GDM1 (cell line): ENCODE measurements at regions not wholly inside any gene's neighbourhood (a gene's known extent, or its start where the extent isn't known, plus 50 kb on each side); places are given as distances from the start of the nearest gene placed in this dataset.
"Not testable (repeated sequence)": the region's sequence is repeated elsewhere in the genome, so short reads cannot be mapped to it uniquely, and the experiment has no call there.

Source experiments
- DNase-seq: peaks from one replicate; lab custom pipeline; 2025; lab: John Stamatoyannopoulos, UW

DNA sequence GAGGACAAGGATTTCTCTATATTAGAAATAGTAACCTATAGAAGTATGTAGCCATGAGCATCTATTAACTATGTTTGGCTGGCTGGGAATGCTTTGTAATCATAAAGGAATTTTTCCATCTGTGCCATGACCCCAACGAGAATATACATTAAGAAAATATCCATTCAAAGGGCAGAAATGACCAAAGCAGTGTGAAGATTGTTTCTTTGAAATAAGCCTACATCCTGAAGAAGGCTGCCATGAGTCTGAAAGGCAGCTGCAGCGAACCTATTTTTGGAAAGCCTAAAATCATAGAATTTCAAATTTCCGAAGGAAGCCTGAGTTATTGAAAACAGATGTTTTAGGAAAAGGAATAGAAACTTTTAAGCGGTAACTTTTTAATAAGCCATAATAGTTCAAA, 244.2 kb upstream of the FOXK1 start:
- DNase-seq, result no peak

DNA sequence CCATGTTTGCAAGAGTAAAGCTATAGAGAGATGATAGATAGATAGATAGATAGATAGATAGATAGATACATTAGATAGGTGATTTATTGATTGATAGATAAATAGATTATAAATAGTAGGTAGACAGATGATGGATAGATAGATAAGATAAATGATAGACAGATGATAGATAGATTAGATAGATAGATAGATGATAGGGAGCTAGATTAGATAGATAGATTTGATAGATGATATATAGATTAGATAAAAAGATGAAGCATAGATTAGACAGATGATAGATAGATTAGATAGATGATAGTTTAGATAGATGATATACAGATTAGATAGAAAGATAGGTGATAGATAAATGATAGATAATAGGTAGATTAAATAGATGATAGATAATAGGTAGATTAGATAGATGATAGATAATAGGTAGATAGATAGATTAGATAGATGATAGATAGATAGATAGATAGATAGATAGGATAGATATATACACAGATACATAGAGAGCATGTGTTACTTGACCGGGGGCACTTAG, 243.3 kb upstream of the FOXK1 start:
- DNase-seq, result no peak

DNA sequence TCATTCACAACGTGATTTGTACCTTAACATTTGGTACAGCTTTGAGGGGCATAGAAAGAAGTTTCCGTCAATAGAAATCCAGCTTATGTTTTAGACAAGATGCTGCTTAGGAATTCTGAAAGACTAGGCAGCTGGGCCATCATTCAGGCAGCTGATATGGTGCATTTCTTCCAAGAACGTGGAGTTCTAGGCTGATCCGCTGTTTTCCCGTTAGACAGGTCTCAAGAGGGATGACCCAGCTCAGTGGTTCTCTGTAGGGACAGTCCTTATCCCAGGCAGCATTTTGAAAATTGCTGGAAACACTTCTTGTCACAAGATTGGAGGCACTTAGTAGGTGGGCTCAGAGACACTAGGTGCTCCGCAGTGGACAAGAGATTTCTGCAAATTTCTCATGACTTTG, 242.7 kb upstream of the FOXK1 start:
- no peak for DNase-seq

DNA sequence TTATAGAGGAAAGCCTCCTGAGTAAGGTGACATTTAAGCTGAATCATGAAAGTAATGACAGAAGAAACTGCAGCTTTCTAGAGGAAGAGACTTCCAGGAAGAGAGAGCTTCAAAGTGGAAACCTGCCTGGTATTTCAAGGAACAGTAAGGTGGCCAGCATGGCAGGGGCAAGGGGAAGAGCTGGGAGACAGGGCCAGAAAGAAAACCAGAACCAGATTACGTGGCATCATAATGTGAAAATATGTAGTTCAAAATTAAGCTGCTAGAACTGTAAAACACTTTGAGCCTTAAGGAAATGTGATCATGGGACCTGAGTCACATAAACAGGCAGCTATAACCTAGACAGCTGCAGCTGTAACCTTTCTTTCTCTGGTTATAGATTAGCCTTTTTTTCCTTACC, 238.0 kb upstream of the FOXK1 start:
- DNase-seq, result no peak

DNA sequence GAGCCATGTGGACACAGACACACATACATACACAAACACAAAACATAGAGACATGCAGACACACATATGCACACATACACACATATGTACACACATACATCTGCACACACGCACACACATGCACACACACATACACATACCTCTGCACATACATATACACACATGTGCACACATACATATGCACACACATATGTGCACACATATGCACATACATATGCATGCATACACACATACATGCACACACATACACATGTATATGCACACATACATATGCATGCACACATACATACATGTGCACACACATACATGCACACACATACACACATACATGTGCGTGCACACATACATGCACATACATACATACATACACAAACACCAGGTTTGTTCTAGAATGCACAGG, 236.3 kb upstream of the FOXK1 start:
- DNase-seq, result no peak

DNA sequence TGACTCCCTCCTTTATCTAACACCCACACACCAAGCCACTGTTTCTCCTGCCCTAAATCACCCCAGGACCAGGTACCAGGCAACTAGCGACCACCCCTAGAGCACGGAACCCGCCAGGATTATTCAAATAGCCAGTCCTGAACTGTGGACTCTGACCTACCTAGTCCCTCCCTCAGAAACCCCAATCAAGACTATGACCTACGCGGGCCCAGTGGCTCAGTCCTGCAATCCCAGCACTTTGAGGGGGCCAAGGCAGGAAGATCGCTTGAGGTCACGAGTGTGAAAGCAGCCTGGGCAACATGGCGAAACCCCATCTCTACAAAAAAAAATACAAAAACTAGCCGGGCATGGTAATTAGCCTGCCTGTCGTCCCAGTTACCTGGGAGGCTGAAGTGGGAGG, 232.8 kb upstream of the FOXK1 start:
- no peak for DNase-seq

DNA sequence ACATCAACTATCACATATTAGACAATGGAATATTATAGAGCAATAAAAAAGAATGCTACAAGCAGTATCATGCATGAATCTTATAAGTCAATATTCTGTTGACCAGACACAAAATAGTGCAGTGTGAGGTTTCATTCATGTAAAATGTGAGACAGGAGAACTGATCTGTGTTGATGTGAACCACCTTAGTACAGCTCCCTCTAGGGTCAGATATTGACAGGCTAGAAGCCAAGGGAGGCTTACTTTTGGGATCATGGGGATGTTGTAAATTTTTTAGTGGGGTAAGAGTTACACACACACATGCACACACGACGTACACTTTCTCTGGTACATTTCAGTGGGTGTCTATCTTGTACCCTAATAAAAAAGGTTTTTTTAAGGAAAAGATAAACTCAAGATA, 231.6 kb upstream of the FOXK1 start:
- DNase-seq, result no peak

DNA sequence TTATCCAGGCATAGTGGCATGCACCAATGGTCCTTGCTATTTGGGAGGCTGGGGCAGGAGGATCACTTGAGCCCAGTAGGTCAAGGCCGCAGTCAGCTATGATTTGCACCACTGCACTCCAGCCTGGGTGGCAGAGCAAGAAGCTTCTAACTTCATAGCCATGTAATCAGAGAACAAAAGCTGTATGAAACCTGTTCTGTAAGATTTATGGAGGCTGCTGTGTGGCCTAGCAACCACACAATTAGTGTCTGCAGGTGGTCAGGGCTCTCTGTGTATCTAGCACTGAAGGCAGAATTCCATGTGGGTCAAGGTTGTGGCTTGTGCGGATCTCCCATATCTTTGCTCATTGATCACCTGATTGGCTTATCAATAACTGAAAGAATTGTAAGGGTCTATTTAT, 221.5 kb upstream of the FOXK1 start:
- DNase-seq, result no peak

DNA sequence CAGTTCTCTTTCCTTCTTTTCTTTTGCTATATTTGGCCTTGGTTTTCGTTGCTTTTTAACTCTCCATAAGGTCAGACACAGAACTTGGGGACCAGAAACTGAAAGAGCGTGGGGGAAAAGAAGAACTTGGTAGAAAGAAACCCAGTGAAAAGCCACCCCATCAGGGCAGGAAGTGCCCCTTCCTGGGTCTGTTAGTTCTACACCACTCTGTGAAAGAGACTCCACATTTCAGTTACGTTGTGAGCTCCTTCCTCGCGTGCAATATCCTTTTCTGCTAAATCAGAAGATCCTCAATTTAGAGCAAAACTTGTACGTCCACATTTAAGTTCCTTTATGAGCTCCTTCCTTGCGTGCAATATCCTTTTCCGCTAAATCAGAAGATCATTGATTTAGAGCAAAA, 220.6 kb upstream of the FOXK1 start:
- DNase-seq, result no peak

DNA sequence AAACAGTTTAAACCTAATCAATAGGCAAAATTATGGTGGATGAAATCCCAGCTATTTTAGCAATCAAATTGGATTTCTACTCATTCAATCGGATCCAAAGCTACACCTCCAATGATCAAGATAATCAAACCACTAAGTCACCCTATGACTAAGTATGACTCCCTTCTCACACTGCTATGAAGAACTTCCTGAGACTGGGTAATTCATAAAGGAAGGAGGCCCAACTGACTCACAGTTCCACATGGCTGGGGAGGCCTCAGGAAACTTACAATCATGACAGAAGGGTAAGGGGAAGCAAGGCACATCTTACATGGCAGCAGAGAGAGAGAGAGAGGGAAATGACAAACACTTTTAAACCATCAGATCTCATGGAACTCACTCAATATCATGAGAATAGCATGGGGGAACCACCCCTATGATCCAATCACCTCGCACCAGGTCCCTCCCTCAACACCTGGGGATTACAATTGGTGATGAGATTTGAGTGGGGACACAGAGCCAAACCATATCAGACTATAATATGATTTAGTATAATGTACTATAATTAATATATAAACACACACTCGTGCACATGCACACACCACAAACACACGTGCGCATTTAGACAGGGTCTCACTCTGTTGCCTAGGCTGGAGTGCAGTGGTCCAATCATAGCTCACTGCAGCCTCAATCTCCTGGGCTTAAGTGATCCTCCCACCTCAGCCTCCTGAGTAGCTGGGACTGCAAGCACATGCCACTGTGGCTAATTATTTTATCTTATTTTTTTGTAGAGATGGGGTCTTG, 213.6 kb upstream of the FOXK1 start:
- DNase-seq, result no peak

DNA sequence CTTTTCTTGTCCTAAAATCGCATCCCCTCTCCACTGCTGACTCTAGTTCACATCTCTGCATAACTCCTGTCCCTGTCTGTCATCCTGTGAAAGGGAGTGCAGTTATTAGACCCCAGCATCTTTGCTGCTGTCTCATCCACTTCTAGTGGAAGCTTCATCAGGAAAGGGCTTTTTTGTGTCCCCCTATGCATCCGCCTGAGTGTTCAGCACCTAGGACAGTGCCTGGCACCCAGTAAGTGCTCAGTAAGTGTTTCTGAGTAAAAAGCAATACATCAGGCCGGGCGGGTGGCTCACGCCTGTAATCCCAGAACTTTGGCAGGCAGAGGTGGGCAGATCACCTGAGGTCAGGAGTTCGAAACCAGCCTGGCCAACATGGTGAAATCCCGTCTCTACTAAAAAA, 211.8 kb upstream of the FOXK1 start:
- DNase-seq, result no peak

DNA sequence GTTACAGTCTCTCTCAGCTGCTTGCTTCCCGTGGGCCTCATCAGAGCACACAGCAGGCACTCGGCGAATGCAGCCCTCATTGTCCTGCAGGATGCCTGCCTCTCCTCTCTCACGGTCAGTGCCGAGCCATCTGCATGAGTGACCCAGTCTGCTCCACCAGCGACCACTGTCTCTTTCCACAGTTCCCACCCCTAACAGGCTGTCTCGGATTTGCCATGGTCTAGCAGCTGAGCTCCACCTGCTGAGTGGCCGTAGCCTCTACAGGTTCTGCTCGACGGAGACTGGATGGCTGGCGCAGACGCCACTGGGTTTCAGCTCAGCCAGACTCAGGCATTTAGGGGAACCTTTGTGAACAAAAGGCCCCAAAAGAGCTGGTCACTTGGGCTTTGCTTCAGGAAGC, 209.4 kb upstream of the FOXK1 start:
- DNase-seq, result no peak

DNA sequence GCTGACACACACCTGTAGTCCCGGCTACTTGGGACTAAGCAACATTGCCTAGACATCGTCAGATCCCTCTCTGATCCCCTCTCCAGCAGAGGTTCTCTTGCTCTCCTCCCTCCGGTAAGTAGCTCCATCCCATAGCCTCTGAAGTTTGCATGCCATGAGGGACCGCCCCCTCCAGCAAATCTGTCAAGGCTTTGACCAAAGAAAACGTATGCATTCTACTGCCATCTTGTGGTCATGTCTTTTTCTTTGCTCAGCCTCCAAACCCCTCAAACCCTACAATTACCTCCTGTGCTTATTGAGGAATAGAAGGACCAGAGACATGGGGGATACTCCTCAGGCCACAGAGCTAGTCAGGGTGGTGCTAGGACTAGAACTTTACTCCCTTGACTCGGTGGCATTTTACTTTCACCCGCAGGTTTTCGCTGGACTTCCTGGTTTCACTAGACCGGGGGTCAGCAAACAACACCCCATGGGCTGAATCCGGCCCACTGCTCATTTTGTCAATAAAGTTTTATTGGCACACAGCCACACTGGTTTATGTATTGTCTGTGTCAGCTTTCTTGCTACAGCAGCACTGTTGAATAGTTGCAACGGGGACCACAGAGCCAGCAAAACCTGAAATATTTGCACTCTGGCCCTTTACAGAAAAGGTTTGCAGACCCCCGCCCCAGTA, 202.6 kb upstream of the FOXK1 start:
- peak; percentile 41 for DNase-seq

DNA sequence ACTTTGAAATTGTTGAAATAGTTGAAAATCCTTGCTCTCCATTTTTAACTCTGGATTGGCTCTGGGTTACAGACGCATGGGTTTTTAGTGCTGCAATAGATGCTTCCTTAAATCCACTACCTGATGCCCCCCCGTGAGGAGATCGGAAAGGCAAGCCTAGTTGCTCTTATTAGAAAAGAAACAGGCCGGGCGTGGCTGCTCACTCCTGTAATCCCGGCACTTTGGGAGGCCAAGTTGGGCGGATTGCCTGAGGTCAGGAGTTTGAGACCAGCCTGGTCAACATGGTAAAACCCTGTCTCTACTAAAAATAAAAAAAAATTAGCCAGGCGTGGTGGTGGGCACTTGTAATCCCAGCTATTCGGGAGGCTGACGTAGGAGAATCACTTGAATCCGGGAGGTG, 202.0 kb upstream of the FOXK1 start:
- DNase-seq, result not testable (repeated sequence)

DNA sequence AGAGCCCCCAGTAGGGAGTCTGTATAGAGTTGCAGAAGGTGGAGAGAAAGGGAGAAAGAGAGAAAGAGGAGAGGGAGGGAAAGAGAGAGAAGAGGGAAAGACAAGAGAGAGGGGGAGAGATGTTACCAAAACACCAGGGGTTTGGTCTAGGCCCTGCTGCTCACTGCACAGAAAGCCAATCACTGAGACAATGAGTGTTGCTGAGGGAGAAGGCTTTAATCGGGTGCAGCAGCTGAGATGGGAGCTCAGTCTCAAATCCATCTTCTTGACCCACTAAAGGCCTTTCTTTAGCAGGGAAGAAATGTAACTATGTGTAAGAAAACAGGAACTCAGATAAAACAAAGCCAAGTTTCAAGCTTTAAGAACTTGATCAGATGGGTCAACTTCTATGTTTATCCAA, 198.2 kb upstream of the FOXK1 start:
- DNase-seq, result no peak

DNA sequence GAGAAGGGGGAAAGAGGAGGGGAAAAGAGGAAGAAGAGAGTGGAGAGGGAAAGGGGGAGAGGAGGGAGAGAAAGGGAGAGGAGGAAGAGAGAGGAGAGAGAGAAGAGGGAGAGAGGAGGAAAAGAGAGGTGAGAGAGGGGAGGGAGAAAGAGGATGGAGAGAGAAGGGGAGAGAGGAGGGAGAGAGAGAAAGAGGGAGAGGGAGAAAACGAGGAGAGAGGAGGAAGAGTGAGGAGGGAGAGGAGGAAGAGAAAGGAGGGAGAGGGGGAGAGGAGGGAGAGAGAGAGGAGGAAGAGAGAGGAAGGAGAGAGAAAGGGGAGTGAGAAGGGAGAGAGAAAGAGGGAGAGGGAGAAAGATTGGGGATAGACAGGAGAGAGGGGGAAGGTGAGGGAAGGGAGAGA, 197.6 kb upstream of the FOXK1 start:
- no peak for DNase-seq

DNA sequence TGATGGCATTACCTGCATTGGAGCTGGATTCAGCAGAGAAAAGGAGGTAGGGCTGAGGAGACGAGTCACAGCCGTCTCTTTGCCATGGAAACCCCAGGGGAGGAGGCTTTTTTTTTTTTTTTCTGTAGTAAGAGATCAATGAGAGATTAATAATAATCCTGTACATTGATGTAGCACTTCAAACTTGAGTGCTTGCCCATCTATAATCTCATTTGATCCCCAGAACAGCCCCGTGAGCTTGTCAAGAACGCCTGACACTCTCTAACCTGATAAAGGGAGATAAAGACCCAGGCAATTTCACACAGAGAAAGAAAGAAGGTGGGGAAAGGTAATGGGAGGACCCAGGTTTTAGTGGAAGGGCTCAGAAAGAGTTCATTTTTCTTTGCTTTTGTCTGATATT, 195.2 kb upstream of the FOXK1 start:
- DNase-seq, result no peak

DNA sequence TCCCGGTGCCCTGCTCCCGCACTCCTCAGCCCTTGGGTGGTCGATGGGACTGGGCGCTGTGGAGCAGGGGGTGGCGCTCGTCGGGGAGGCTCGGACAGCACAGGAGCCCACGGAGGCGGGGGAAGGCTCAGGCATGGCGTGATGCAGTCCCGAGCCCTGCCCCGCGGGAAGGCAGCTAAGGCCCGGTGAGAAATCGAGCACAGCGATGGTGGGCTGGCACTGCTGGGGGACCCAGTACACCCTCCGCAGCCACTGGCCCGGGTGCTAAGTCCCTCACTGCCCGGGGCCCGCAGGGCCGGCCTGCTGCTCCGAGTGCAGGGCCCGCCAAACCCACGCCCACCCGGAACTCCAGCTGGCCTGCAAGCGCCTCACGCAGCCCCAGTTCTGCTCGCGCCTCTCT, 185.2 kb upstream of the FOXK1 start:
- DNase-seq, result not testable (repeated sequence)

DNA sequence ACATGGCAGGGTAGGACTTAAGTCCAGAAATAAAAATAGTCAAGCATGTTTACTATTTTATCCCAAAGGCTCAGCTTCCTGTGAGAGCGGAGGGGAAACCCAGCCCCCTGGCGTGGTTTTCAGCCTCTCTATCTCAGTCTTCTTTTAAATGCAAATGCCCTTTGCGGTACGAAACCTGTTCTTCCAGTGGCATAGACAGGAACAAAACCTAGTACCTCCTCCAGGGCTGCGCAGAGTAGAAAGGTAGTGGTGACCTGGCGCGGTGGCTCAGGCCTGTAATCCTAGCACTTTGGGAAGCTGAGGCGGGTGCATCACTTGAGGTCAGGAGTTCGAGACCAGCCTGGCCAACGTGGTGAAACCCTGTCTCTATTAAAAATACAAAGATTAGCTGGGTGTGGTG, 181.3 kb upstream of the FOXK1 start:
- DNase-seq, result no peak

DNA sequence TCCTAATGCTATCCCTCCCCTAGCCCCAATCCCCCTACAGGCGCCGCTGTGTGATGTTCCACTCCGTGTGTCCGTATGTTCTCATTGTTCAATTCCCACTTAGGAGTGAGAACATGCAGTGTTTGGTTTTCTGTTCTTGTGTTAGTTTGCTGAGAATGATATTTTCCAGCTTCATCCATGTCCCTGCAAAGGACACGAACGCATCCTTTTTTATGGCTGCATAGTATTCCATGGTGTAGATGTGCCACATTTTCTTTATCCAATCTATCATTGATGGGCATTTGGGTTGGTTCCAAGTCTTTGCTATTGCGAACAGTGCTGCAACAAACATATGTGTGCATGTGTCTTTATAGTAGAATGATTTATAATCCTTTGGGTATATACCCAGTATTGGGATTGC, 174.2 kb upstream of the FOXK1 start:
- not testable (repeated sequence) for DNase-seq

DNA sequence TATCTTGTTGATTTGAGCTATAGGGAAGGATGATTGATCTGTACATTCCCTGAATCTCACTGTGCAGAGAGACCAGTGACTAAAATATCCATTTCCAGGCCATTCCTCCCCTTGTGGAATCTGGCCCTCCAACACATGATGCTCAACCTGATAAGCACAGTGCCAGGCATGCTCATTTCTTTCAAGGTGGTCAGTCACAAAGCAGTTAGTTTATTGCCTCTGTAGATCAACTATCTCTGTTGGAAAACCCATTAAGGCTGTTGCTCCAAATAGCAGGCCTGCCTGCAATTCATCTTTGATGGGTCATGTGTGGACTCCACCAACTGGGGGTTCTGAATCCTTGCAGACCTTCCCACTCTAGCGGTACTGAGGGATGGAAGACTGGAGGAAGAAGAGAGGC, 168.6 kb upstream of the FOXK1 start:
- no peak for DNase-seq

DNA sequence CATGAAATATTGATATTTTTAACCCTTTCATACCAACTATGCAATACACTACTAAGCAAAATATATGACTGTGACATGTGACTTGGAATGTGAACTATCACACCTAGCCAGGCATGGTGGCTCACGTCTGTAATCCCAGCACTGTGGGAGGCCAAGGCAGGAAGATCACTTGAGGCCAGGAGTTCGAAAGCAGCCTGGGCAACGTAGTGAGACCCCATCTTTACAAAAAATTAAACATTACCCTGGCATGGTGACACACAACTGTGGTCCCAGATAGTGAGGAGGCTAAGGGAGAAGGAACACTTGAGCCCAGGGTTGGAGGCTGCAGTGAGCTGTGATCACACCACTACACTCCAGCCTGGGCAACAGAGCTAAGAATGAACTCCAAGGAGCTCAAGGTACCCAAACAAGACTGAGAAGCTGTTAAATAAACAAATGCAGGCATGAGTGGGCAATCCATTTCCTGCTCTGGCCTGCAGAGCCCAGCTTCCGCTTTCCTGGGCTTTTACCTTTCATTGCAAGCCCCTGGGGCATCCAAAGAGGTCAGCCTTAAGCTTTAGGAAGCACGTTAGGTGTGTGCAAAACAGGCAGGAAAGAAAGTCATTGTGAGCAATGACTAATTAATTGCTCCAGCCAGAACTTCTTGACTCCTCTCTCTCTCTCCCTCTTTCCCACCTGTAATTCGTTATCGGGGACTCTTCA, 162.1 kb upstream of the FOXK1 start:
- no peak for DNase-seq

DNA sequence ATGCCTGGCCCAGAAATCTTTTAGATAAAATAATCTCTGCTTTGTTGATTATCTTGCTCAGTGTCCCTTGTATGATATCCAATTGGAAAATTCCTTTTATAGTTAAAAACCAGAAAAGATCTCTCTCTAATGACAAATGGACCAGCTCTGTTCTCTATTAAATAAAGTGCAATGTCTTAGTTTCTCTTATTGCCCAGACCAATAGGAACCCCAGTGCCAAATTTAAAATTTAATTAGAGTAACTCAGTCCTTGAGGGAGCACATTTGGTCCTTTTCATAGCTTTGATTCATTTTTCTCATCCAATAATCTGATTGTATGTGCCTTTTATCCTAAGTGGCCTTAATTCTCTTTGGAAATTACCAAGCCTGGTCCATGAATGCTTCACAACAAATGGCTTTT, 158.9 kb upstream of the FOXK1 start:
- no peak for DNase-seq
